WTC11 (cell line): ENCODE measurements at regions not wholly inside any gene's neighbourhood (a gene's known extent, or its start where the extent isn't known, plus 50 kb on each side); places are given as distances from the start of the nearest gene placed in this dataset.

Experiments used
- ATAC-seq: fragments of 200-7000 bp; cut with Tn5 transposase; 2 replicates; pipeline ENCODE4 v1.10.0; 2021; ENCODE audit warnings: mild to moderate bottlenecking, moderate library complexity
- CTCF ChIA-PET: fragments of 300-600 bp; sonication (Branson Sonifier 250); formaldehyde crosslinking; loops from one replicate; lab custom pipeline; 2021; ENCODE audit warnings: antibody characterized with exemption; lab: Charles Lee
- POLR2A ChIA-PET: fragments of 350-600 bp; sonication (Branson Sonifier 250); formaldehyde crosslinking; loops from one replicate; lab custom pipeline; 2021; ENCODE audit warnings: antibody characterized with exemption; lab: Charles Lee
- DNase-seq: peaks from one replicate; pipeline ENCODE4 v3.0.0; 2021; ENCODE audit warnings: low spot score
- H3K27ac Mint-ChIP-seq: 2 replicates; pipeline ENCODE4 v1.8.0; 2021; ENCODE audit warnings: mixed read lengths
- H3K27me3 Mint-ChIP-seq: 2 replicates; pipeline ENCODE4 v1.8.0; 2021; ENCODE audit warnings: low read depth, mild to moderate bottlenecking, moderate library complexity, mixed read lengths
- H3K36me3 Mint-ChIP-seq: 2 replicates; pipeline ENCODE4 v1.8.0; 2021; ENCODE audit warnings: mixed read lengths
- H3K4me1 Mint-ChIP-seq: 2 replicates; pipeline ENCODE4 v1.8.0; 2022; ENCODE audit warnings: mixed read lengths
- H3K4me3 Mint-ChIP-seq: 2 replicates; pipeline ENCODE4 v1.8.0; 2021; ENCODE audit warnings: mild to moderate bottlenecking, moderate library complexity, mixed read lengths
- H3K9me3 Mint-ChIP-seq: 2 replicates; pipeline ENCODE4 v1.8.0; 2021; ENCODE audit warnings: mixed read lengths
- ARID4B ChIP-seq: sonication (generic); formaldehyde crosslinking; IDR thresholded peaks from 2 replicates; pipeline ENCODE4 v1.8.0; 2023; ENCODE audit warnings: missing genetic modification reagents, mild to moderate bottlenecking, borderline replicate concordance
- ATF1 ChIP-seq: sonication (generic); formaldehyde crosslinking; IDR thresholded peaks from 2 replicates; pipeline ENCODE4 v1.8.1; 2023; ENCODE audit warnings: mild to moderate bottlenecking, moderate library complexity, missing genetic modification reagents
- ATF3 ChIP-seq: sonication (generic); formaldehyde crosslinking; conservative IDR thresholded peaks from 2 replicates; pipeline ENCODE4 v1.8.1; 2022; ENCODE audit warnings: mild to moderate bottlenecking, missing genetic modification reagents
- ATF6 ChIP-seq: sonication (generic); formaldehyde crosslinking; IDR thresholded peaks from 2 replicates; pipeline ENCODE4 v1.8.1; 2023; ENCODE audit warnings: mild to moderate bottlenecking, missing genetic modification reagents
- CBFB ChIP-seq: sonication (generic); formaldehyde crosslinking; IDR thresholded peaks from 2 replicates; pipeline ENCODE4 v1.8.1; 2022; ENCODE audit warnings: mild to moderate bottlenecking, low read depth, missing genetic modification reagents
- CDX4 ChIP-seq: fragments of 250-450 bp; sonication (Bioruptor Pico); IDR thresholded peaks from 2 replicates; pipeline ENCODE4 v1.9.0; 2021; ENCODE audit warnings: moderate library complexity, mild to moderate bottlenecking, inconsistent platforms, borderline replicate concordance
- CREB1 ChIP-seq: sonication (generic); formaldehyde crosslinking; IDR thresholded peaks from 2 replicates; pipeline ENCODE4 v1.8.0; 2023; ENCODE audit warnings: mild to moderate bottlenecking, missing genetic modification reagents
- E2F5 ChIP-seq: sonication (generic); formaldehyde crosslinking; IDR thresholded peaks from 2 replicates; pipeline ENCODE4 v1.8.1; 2022; ENCODE audit warnings: mild to moderate bottlenecking, moderate library complexity, missing genetic modification reagents
- ESRRA ChIP-seq: sonication (generic); formaldehyde crosslinking; IDR thresholded peaks from 2 replicates; pipeline ENCODE4 v1.8.1; 2022; ENCODE audit warnings: mild to moderate bottlenecking, missing genetic modification reagents, borderline replicate concordance
- GABPB1 ChIP-seq: sonication (generic); formaldehyde crosslinking; IDR thresholded peaks from 2 replicates; pipeline ENCODE4 v1.8.1; 2023; ENCODE audit warnings: mild to moderate bottlenecking, missing genetic modification reagents
- GTF2I ChIP-seq: fragments of 250-450 bp; sonication (Bioruptor Pico); conservative IDR thresholded peaks from 2 replicates; pipeline ENCODE4 v1.4.0; 2021; ENCODE audit warnings: mild to moderate bottlenecking
- IRF2 ChIP-seq: sonication (generic); formaldehyde crosslinking; IDR thresholded peaks from 2 replicates; pipeline ENCODE4 v1.8.0; 2022; ENCODE audit warnings: low read depth, missing genetic modification reagents, borderline replicate concordance
- NR1H2 ChIP-seq: sonication (generic); formaldehyde crosslinking; IDR thresholded peaks from 2 replicates; pipeline ENCODE4 v1.9.0; 2021; ENCODE audit warnings: mild to moderate bottlenecking, moderate library complexity, missing genetic modification reagents
- NR2C2 ChIP-seq: sonication (generic); formaldehyde crosslinking; IDR thresholded peaks from 2 replicates; pipeline ENCODE4 v1.8.0; 2022; ENCODE audit warnings: mild to moderate bottlenecking, missing genetic modification reagents
- PRDM15 ChIP-seq: sonication (generic); formaldehyde crosslinking; IDR thresholded peaks from 2 replicates; pipeline ENCODE4 v1.8.0; 2022; ENCODE audit warnings: missing genetic modification reagents
- PREB ChIP-seq: sonication (generic); formaldehyde crosslinking; IDR thresholded peaks from 2 replicates; pipeline ENCODE4 v1.8.1; 2022; ENCODE audit warnings: mild to moderate bottlenecking, missing genetic modification reagents, moderate library complexity, borderline replicate concordance
- SMAD4 ChIP-seq: sonication (generic); formaldehyde crosslinking; IDR thresholded peaks from 2 replicates; pipeline ENCODE4 v1.8.0; 2022; ENCODE audit warnings: mild to moderate bottlenecking, missing genetic modification reagents
- USF2 ChIP-seq: sonication (generic); formaldehyde crosslinking; IDR thresholded peaks from 2 replicates; pipeline ENCODE4 v1.8.1; 2023; ENCODE audit warnings: mild to moderate bottlenecking, missing genetic modification reagents, moderate library complexity
- ZNF317 ChIP-seq: sonication (generic); formaldehyde crosslinking; IDR thresholded peaks from 2 replicates; pipeline ENCODE4 v1.8.1; 2023; ENCODE audit warnings: low read depth, mild to moderate bottlenecking, moderate library complexity, missing genetic modification reagents, borderline replicate concordance
- ZNF396 ChIP-seq: fragments of 250-450 bp; sonication (Bioruptor Pico); IDR thresholded peaks from 2 replicates; pipeline ENCODE4 v1.8.0; 2021; ENCODE audit warnings: mild to moderate bottlenecking, moderate library complexity, borderline replicate concordance
- ZNF423 ChIP-seq: fragments of 250-450 bp; sonication (Bioruptor Pico); IDR thresholded peaks from 2 replicates; pipeline ENCODE4 v2.1.2; 2022; ENCODE audit warnings: mild to moderate bottlenecking, moderate library complexity

GRCh38 chrX:150229030-150229429, 134.1 kb upstream of the MAMLD1 start (continued):
- TF ChIP-seq USF2 (CRISPR knock-in tag) (no peak), CDX4 (CRISPR knock-in tag) (no peak), IRF2 (no peak), NR1H2 (CRISPR knock-in tag) (no peak), ESRRA (CRISPR knock-in tag) (no peak), PREB (CRISPR knock-in tag) (no peak), PRDM15 (no peak), CREB1 (CRISPR knock-in tag) (no peak), ZNF423 (no peak), ZNF396 (CRISPR knock-in tag) (no peak), ATF1 (no peak)

- CTCF ChIA-PET: no interaction called here
- Mint-ChIP-seq H3K27ac (no peak overlapping the region), H3K36me3 (no peaks in the 10 kb centered on the region), H3K4me1 (peaks cover 21% of the 10 kb centered on the region), H3K4me3 (no peak overlapping the region), H3K27me3 (peaks cover 60% of the 10 kb centered on the region), H3K9me3 (no peaks in the 10 kb centered on the region)
- POLR2A ChIA-PET: no interaction called here
- no peak for ATAC-seq
- DNase-seq: no peak
- TF ChIP-seq ZNF423: no peak
- TF ChIP-seq CBFB (CRISPR knock-in tag): no peak
- TF ChIP-seq SMAD4 (CRISPR knock-in tag): no peak
- TF ChIP-seq NR2C2 (CRISPR knock-in tag): no peak
- TF ChIP-seq ZNF317 (CRISPR knock-in tag): no peak
- no peak for TF ChIP-seq ARID4B
- TF ChIP-seq ATF3: no peak
- TF ChIP-seq ATF6: no peak
- TF ChIP-seq GABPB1 (CRISPR knock-in tag): no peak
- TF ChIP-seq GTF2I (CRISPR knock-in tag): no peak
- TF ChIP-seq E2F5: no peak
These were observed 133.6 kb upstream of the MAMLD1 start for GRCh38 chrX:150229481-150229880.
